AG09319 (cell line): ENCODE measurements at regions not wholly inside any gene's neighbourhood (a gene's known extent, or its start where the extent isn't known, plus 50 kb on each side); places are given as distances from the start of the nearest gene placed in this dataset.
A peak's percentile ranks its signal among the peaks of the same experiment; 100 is the strongest.

Experiments
- DNase-seq: peaks from one replicate; pipeline ENCODE4 v3.0.0-alpha.2; 2010; ENCODE audit warnings: low read depth; ENCODE audit errors: extremely low read depth
- TF ChIP-seq, protein P1 (sequence below): IDR thresholded peaks from 2 replicates; pipeline ENCODE4 v1.5.1; 2011; ENCODE audit warnings: low read depth, mild to moderate bottlenecking, inconsistent platforms, low read length, moderate library complexity

- DNase-seq, result no peak
- TF ChIP-seq, protein P1, sequence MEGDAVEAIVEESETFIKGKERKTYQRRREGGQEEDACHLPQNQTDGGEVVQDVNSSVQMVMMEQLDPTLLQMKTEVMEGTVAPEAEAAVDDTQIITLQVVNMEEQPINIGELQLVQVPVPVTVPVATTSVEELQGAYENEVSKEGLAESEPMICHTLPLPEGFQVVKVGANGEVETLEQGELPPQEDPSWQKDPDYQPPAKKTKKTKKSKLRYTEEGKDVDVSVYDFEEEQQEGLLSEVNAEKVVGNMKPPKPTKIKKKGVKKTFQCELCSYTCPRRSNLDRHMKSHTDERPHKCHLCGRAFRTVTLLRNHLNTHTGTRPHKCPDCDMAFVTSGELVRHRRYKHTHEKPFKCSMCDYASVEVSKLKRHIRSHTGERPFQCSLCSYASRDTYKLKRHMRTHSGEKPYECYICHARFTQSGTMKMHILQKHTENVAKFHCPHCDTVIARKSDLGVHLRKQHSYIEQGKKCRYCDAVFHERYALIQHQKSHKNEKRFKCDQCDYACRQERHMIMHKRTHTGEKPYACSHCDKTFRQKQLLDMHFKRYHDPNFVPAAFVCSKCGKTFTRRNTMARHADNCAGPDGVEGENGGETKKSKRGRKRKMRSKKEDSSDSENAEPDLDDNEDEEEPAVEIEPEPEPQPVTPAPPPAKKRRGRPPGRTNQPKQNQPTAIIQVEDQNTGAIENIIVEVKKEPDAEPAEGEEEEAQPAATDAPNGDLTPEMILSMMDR, result no peak
These were observed 684.7 kb downstream of the METTL15 start for GRCh38 chr11:28792856-28793255.

DNA sequence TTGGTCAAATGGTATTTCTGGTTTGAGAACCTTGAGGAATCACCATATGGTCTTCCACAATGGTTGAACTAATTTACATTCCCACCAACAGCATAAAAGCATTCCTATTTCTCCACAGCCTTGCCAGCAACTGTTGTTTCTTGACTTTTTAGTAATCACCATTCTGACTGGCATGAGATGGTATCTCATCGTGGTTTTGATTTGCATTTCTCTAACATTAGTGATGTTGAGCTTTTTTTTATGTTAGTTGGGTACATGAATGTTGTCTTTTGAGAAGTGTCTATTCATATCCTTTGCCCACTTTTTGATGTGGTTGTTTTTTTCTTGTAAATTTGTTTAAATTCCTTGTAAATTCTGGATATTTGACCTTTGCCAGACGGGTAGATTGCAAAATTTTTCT lies 679.7 kb downstream of the METTL15 start:
- peak; percentile 3 for DNase-seq

- TF ChIP-seq, protein P1, result no peak
- no peak for DNase-seq
These were observed 668.9 kb downstream of the METTL15 start for GRCh38 chr11:28777126-28777525.

GRCh38 chr11:28773606-28774005 lies 665.4 kb downstream of the METTL15 start:
- no peak for DNase-seq
- TF ChIP-seq, protein P1, result no peak

GRCh38 chr11:28770806-28771205 lies 662.6 kb downstream of the METTL15 start:
- TF ChIP-seq, protein P1, result no peak
- no peak for DNase-seq

GRCh38 chr11:28767574-28767973 lies 659.4 kb downstream of the METTL15 start:
- no peak for DNase-seq
- TF ChIP-seq, protein P1, result no peak

DNA sequence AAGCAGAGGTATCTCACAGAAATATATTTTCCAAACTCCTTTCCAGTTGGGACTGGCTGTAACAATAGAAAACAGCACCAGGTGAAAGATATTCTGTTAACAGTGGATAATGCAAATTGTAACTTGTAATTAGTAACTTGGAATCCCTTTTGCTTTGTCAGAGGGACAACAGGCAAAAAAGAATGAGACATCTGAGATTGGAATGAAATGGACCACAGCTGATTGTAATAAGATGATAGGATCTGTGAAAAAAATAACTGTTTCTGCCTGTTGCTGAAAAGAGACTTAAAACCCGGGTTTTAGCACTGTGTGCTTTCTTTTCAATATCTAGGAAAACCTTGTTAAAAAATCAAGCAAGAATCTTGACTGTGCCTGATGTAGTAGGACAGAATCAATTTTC lies 655.7 kb downstream of the METTL15 start:
- TF ChIP-seq, protein P1, result no peak
- no peak for DNase-seq

- DNase-seq, result no peak
- TF ChIP-seq, protein P1, result no peak
These were observed 655.0 kb downstream of the METTL15 start for GRCh38 chr11:28763151-28763550.
